ENCODE measurements at regions not wholly inside any gene's neighbourhood (a gene's known extent, or its start where the extent isn't known, plus 50 kb on each side); places are given as distances from the start of the nearest gene placed in this dataset.

- intact Hi-C loops (cut with DNase I) = no loop called here
- WGBS = 70% methylated on average over 4 of the region's 4 CpGs
- Histone ChIP-seq H3K9me3 (ENCODE audit: control insufficient read depth, low read length) (no peaks in the 10 kb centered on the region), H3K4me1 (ENCODE audit: control insufficient read depth, insufficient read depth, low read length) (no peaks in the 10 kb centered on the region), H3K4me3 (ENCODE audit: low read length) (no peak overlapping the region), H3K27me3 (ENCODE audit: control insufficient read depth, insufficient read depth) (no peaks in the 10 kb centered on the region), H3K27ac (ENCODE audit: low read length) (no peak overlapping the region)
- no peak for ATAC-seq
- no peak for DNase-seq
These were observed 111.2 kb upstream of the ASIC2 start for GRCh38 chr17:33404070-33404819.

- H3K27me3 ChIP-seq (ENCODE audit: control insufficient read depth, insufficient read depth) = no peaks in the 10 kb centered on the region
- H3K4me1 ChIP-seq (ENCODE audit: control insufficient read depth, insufficient read depth, low read length) = no peaks in the 10 kb centered on the region
- 50% methylated on average over 2 of the region's 2 CpGs for WGBS
- intact Hi-C loops (cut with DNase I) = no loop called here
- DNase-seq (no peak), ATAC-seq (no peak)
- peaks cover 2% of the 10 kb centered on the region for H3K9me3 ChIP-seq (ENCODE audit: control insufficient read depth, low read length)
- no peak overlapping the region for H3K4me3 ChIP-seq (ENCODE audit: low read length)
- H3K27ac ChIP-seq (ENCODE audit: low read length) = no peak overlapping the region
These were observed 123.0 kb upstream of the ASIC2 start for GRCh38 chr17:33416131-33416530.

GRCh38 chr17:33421933-33422332, 128.8 kb upstream of the ASIC2 start:
- DNase-seq (no peak), ATAC-seq (no peak)
- intact Hi-C loops (cut with DNase I) = no loop called here
- Histone ChIP-seq H3K4me3 (ENCODE audit: low read length) (no peak overlapping the region), H3K27ac (ENCODE audit: low read length) (no peak overlapping the region), H3K4me1 (ENCODE audit: control insufficient read depth, insufficient read depth, low read length) (no peaks in the 10 kb centered on the region), H3K9me3 (ENCODE audit: control insufficient read depth, low read length) (no peaks in the 10 kb centered on the region), H3K27me3 (ENCODE audit: control insufficient read depth, insufficient read depth) (no peaks in the 10 kb centered on the region)
- WGBS = 67% methylated on average over 3 of the region's 3 CpGs

- intact Hi-C loops (cut with DNase I) = no loop called here
- no peaks in the 10 kb centered on the region for H3K9me3 ChIP-seq (ENCODE audit: control insufficient read depth, low read length)
- no peak overlapping the region for H3K27ac ChIP-seq (ENCODE audit: low read length)
- ATAC-seq = no peak
- WGBS = 83% methylated on average over 6 of the region's 6 CpGs
- H3K4me1 ChIP-seq (ENCODE audit: control insufficient read depth, insufficient read depth, low read length) = no peaks in the 10 kb centered on the region
- H3K4me3 ChIP-seq (ENCODE audit: low read length) = no peak overlapping the region
- H3K27me3 ChIP-seq (ENCODE audit: control insufficient read depth, insufficient read depth) = no peaks in the 10 kb centered on the region
- DNase-seq = no peak
These were observed 140.5 kb upstream of the ASIC2 start for GRCh38 chr17:33433581-33433980.

GRCh38 chr17:33434841-33435240, 141.7 kb upstream of the ASIC2 start:
- no peak overlapping the region for H3K4me3 ChIP-seq (ENCODE audit: low read length)
- DNase-seq (no peak), ATAC-seq (no peak)
- H3K9me3 ChIP-seq (ENCODE audit: control insufficient read depth, low read length) = no peaks in the 10 kb centered on the region
- no peak overlapping the region for H3K27ac ChIP-seq (ENCODE audit: low read length)
- H3K4me1 ChIP-seq (ENCODE audit: control insufficient read depth, insufficient read depth, low read length) = no peaks in the 10 kb centered on the region
- H3K27me3 ChIP-seq (ENCODE audit: control insufficient read depth, insufficient read depth) = no peaks in the 10 kb centered on the region
- intact Hi-C loops (cut with DNase I) = no loop called here

GRCh38 chr17:33435721-33436301, 142.7 kb upstream of the ASIC2 start:
- Histone ChIP-seq H3K27me3 (ENCODE audit: control insufficient read depth, insufficient read depth) (no peaks in the 10 kb centered on the region), H3K4me3 (ENCODE audit: low read length) (no peak overlapping the region), H3K27ac (ENCODE audit: low read length) (no peak overlapping the region), H3K9me3 (ENCODE audit: control insufficient read depth, low read length) (no peaks in the 10 kb centered on the region), H3K4me1 (ENCODE audit: control insufficient read depth, insufficient read depth, low read length) (no peaks in the 10 kb centered on the region)
- intact Hi-C loops (cut with DNase I) = no loop called here
- no peak for ATAC-seq
- DNase-seq = no peak
- 66% methylated on average over 2 of the region's 2 CpGs for WGBS

GRCh38 chr17:33436321-33436720, 143.2 kb upstream of the ASIC2 start:
- ATAC-seq (no peak), DNase-seq (no peak)
- WGBS = 74% methylated on average over 3 of the region's 3 CpGs
- Histone ChIP-seq H3K27me3 (ENCODE audit: control insufficient read depth, insufficient read depth) (no peaks in the 10 kb centered on the region), H3K4me3 (ENCODE audit: low read length) (no peak overlapping the region), H3K4me1 (ENCODE audit: control insufficient read depth, insufficient read depth, low read length) (no peaks in the 10 kb centered on the region), H3K27ac (ENCODE audit: low read length) (no peak overlapping the region), H3K9me3 (ENCODE audit: control insufficient read depth, low read length) (no peaks in the 10 kb centered on the region)
- intact Hi-C loops (cut with DNase I) = no loop called here

- WGBS = 69% methylated on average over 2 of the region's 2 CpGs
- no peaks in the 10 kb centered on the region for H3K9me3 ChIP-seq (ENCODE audit: control insufficient read depth, low read length)
- H3K27me3 ChIP-seq (ENCODE audit: control insufficient read depth, insufficient read depth) = no peaks in the 10 kb centered on the region
- H3K4me3 ChIP-seq (ENCODE audit: low read length) = no peak overlapping the region
- no peak overlapping the region for H3K27ac ChIP-seq (ENCODE audit: low read length)
- no peaks in the 10 kb centered on the region for H3K4me1 ChIP-seq (ENCODE audit: control insufficient read depth, insufficient read depth, low read length)
- ATAC-seq (no peak), DNase-seq (no peak)
- intact Hi-C loops (cut with DNase I) = no loop called here
These were observed 145.0 kb upstream of the ASIC2 start for GRCh38 chr17:33438139-33438538.

- Histone ChIP-seq H3K27me3 (ENCODE audit: control insufficient read depth, insufficient read depth) (no peaks in the 10 kb centered on the region), H3K9me3 (ENCODE audit: control insufficient read depth, low read length) (no peaks in the 10 kb centered on the region), H3K27ac (ENCODE audit: low read length) (no peak overlapping the region), H3K4me3 (ENCODE audit: low read length) (no peak overlapping the region), H3K4me1 (ENCODE audit: control insufficient read depth, insufficient read depth, low read length) (no peaks in the 10 kb centered on the region)
- 37% methylated on average over 1 of the region's 1 CpG for WGBS
- ATAC-seq (no peak), DNase-seq (no peak)
- intact Hi-C loops (cut with DNase I) = no loop called here
These were observed 145.5 kb upstream of the ASIC2 start for GRCh38 chr17:33438578-33438977.

GRCh38 chr17:33442320-33442719, 149.2 kb upstream of the ASIC2 start:
- intact Hi-C loops (cut with DNase I) = no loop called here
- H3K9me3 ChIP-seq (ENCODE audit: control insufficient read depth, low read length) = no peaks in the 10 kb centered on the region
- no peak for ATAC-seq
- no peak overlapping the region for H3K27ac ChIP-seq (ENCODE audit: low read length)
- no peak for DNase-seq
- 91% methylated on average over 1 of the region's 1 CpG for WGBS
- H3K27me3 ChIP-seq (ENCODE audit: control insufficient read depth, insufficient read depth) = no peaks in the 10 kb centered on the region
- no peak overlapping the region for H3K4me3 ChIP-seq (ENCODE audit: low read length)
- H3K4me1 ChIP-seq (ENCODE audit: control insufficient read depth, insufficient read depth, low read length) = no peaks in the 10 kb centered on the region

- ATAC-seq (no peak), DNase-seq (no peak)
- no peak overlapping the region for H3K27ac ChIP-seq (ENCODE audit: low read length)
- 76% methylated on average over 3 of the region's 3 CpGs for WGBS
- intact Hi-C loops (cut with DNase I) = no loop called here
- H3K4me3 ChIP-seq (ENCODE audit: low read length) = no peak overlapping the region
- H3K27me3 ChIP-seq (ENCODE audit: control insufficient read depth, insufficient read depth) = no peaks in the 10 kb centered on the region
- no peaks in the 10 kb centered on the region for H3K9me3 ChIP-seq (ENCODE audit: control insufficient read depth, low read length)
- H3K4me1 ChIP-seq (ENCODE audit: control insufficient read depth, insufficient read depth, low read length) = no peaks in the 10 kb centered on the region
These were observed 151.6 kb upstream of the ASIC2 start for GRCh38 chr17:33444731-33445130.

GRCh38 chr17:33447090-33447489, 154.0 kb upstream of the ASIC2 start:
- no peak for ATAC-seq
- intact Hi-C loops (cut with DNase I) = no loop called here
- no peaks in the 10 kb centered on the region for H3K27me3 ChIP-seq (ENCODE audit: control insufficient read depth, insufficient read depth)
- H3K4me1 ChIP-seq (ENCODE audit: control insufficient read depth, insufficient read depth, low read length) = no peaks in the 10 kb centered on the region
- no peak overlapping the region for H3K4me3 ChIP-seq (ENCODE audit: low read length)
- H3K9me3 ChIP-seq (ENCODE audit: control insufficient read depth, low read length) = no peaks in the 10 kb centered on the region
- no peak overlapping the region for H3K27ac ChIP-seq (ENCODE audit: low read length)
- 57% methylated on average over 5 of the region's 5 CpGs for WGBS
- no peak for DNase-seq
